Suppressor macrophage treated with lipopolysaccharide for 1 hour (primary cell): ENCODE measurements at regions not wholly inside any gene's neighbourhood (a gene's known extent, or its start where the extent isn't known, plus 50 kb on each side); places are given as distances from the start of the nearest gene placed in this dataset.
"Not testable (repeated sequence)": the region's sequence is repeated elsewhere in the genome, so short reads cannot be mapped to it uniquely, and the experiment has no call there.

Experiments used
- DNase-seq, 3 donors: peaks; one replicate each; pipeline ENCODE4 v3.0.0-alpha.2; 2020 to 2022

DNA sequence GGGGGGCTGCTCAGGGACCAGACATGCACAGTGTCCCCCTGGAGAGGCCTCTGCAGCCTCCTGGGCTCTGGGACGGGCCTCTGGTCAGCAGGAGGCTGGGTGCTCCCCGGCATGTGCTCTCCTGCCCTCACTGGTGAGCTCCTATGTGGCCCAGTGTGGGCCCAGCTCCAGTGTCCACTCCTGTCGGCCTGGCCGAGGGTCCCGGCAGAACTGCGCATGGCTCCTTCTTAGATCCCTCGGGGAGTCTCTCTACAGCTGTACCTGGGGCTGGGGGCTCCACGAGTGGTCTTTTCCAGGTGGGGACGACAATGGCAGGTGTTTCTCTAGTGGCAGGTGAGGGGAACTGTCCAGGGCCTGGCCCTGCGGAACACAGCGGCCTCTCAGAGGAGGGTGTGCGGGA, 367.3 kb downstream of the TMEM121 start:
- DNase-seq: not testable (repeated sequence)

DNA sequence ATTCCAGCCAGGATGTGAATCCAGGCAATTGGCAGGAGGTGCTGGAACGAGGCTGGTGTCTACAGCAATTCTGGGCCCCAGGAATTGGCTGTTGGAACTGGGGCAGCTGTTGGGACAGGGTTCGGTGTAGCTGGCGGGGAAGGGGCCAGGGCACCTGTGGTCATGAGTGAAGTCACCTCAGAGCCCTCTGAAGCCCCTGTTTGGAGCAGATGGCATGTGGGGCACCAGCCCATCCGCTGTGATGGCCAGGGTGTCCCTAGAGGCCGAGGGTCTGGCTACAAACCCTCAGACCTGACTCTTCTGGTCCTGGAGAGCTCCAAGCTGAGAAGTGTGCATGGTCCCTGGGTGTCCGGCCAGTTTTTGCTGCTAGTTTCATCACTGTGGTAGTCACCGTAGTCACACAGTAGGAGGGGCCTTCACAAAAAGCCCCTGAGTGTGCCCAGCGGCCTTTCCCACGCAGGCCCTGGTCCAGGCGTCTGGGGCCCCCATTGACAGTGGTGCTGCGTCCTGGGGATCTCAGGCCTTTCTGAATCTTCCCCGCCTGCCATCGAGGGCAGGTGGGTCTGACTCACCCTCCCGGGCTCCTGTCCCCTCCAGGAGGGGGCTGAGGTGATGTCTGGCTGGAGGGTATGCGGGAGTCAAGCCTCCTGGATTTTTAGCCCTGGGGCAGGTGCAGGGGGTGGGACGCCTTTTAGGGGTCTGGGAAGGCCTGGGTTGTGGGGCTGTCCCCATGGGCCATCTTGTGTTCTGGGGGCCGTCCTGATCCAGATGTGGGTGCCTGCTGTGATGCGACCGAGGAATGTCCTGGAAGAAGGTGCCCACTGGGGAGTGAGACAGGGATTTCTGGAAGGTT, 368.0 kb downstream of the TMEM121 start:
- no peak for DNase-seq

DNA sequence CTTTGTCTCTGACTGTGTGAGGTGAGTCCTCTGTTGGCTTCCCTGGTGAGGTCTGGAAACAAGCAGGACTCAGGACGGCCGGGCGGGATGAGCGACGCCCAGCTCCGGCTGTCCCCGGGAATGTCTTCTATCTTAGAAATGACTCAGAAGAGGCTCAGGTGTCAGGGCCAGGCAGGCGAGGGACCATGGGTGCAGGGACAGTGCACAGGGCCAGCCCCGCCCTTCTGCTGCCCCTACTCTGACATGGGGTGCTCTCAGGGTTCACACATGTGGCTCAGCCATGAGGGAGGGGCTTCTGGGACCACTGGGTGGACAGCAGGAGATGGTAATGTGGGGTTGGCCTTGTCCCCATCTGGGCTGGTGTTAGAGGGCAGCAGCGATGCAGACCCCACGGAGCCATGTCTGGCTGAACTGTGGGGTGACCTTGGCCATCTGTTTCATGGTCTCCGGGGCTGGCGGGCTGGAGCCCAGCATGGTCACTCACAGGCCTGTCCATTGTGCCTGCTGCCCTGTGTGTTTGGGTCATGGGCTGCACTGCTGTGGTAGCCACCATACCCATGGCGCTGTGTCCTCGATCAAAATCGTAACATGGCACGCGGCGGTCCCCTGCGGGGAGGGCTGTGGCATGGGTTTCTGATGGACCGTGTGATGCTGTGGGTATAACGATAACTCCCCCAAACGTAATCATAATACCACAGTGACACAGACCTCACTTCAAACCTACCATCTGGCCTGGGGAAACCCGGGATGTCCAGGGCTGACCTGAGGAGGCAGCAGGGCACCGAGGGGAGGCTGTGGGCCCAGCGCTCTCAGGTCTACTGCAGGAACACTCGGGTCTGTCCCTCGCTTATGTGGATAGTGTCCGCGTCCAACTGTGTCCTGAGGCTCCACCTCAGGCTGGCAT, 368.8 kb downstream of the TMEM121 start:
- no peak for DNase-seq

DNA sequence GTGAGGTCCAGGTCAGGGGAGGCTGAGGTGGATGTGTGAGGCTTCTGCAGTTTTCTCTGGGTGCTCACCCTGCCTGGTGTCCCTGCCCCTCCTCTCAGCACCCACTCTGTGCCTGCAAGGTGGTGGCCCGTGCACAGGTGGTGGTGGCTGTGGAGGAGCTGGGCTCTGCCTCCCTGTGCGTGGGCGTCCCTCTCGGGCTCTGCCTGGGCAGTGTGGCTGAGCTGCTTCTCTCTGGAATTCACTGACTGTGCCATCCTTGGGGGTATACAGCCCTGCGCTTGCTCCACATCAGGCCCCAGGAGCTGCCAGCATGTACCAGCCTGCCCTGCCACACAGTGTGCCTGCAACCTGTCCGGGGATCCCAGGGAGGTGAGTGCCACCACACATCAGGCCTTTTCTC, 369.8 kb downstream of the TMEM121 start:
- DNase-seq: not testable (repeated sequence)

DNA sequence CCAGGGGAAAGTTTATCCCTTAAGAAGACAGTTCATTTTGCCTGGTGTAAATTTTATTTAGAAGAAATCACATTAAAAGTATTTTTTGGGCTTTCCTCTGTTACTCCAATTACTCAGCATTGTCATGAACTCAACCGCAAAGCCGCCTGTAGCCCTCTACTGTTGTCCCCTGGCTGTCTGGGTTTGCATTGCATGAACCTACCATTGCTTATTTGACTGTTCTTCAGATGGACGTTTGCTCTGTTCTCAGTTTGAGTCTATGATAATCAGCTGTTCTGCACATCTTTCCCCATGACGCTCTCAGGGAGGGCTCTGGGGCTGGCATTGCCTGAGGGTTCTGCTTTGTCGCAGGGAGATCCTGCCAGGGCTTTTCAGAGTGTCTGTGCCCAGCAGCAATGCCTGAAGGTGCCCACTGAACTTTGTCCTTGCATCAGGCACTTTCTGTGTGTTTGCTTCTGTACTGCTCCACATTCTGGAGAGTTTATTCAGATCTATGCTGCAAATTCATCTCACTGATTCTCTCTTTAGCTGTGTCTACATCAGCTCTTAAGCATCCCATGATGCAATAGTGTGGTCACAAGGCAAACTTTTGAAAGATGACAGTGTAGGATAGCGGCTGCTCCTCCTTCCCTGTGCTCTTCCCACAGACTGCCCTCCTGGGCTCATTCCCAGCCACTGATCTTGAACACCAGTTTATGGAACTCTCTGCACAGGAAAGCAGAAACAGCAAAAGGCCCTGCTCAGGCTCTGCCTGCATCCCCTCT, 370.8 kb downstream of the TMEM121 start:
- not testable (repeated sequence) for DNase-seq

DNA sequence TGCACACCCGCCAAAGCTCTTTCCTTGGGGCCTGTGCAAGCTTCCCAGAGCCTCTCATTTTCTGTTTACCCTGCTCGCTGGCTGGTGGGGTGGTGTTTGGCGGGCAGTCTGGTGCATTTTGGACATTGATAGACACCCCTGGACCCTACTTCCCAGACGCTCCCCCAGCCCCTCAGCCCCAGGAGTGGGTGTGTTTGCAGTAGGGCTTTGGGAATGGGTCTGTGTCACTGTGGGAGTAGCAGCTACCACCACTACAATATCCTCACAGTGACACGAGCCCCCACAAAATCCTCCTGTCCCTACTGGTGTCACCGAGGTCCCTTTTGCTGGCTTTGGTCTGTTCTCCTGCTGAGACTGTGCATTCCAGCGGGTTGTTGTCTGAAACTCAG, 371.3 kb downstream of the TMEM121 start:
- DNase-seq: no peak

DNA sequence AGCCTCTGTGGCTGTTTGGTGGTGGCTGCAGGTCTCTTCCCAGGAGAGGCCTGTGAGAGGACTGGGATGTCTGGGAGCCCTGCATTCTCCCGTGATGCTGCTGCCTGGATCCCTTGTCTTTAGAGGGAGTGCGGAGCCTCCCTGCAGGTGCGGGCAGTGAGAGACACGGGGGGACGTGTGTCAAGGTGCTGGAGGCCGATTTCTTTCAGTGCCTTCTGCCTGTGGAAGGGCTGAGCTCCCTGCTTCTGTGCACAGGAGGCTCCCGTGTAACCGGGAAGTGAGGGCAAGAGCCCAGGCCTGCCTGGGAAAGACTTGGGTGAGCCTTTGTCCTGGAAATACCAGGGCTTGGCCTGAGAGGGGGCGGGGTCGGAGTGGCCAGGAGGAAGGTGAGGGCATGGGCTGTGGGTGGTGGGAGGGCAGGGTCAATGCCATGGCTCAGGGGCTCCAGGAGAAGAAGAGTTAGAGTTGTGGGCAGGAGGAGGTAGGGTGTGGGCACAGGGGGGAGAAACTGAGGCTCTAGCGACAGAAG, 372.2 kb downstream of the TMEM121 start:
- no peak for DNase-seq

DNA sequence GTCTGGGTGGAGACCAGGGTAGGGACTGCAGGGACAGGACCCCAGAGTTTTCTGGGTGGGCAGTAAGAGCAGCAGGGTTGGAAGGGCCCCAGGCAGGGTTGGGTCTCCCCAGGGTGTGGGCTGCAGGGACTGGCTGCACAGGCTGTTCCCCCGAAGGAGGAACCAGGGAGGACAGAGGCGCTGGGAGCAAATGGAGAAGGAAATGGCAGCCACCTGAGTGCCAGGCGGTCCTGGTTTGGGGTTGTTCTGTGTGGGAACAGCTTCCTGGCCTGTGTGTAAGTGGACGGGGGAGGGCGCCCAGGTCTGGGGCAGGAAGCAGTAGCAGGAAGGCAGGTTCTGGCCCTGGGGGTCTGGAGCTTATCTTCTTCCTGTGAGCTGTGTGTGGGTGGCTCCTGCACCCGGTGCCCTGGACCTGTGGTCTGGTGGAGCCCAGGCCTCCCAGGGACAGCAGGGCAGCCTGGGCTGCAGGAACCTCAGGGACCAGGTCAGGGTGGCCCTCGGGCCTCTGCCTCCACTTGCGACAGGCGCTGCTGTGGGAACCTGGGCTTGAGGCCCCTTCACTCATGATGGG, 372.8 kb downstream of the TMEM121 start:
- no peak for DNase-seq

DNA sequence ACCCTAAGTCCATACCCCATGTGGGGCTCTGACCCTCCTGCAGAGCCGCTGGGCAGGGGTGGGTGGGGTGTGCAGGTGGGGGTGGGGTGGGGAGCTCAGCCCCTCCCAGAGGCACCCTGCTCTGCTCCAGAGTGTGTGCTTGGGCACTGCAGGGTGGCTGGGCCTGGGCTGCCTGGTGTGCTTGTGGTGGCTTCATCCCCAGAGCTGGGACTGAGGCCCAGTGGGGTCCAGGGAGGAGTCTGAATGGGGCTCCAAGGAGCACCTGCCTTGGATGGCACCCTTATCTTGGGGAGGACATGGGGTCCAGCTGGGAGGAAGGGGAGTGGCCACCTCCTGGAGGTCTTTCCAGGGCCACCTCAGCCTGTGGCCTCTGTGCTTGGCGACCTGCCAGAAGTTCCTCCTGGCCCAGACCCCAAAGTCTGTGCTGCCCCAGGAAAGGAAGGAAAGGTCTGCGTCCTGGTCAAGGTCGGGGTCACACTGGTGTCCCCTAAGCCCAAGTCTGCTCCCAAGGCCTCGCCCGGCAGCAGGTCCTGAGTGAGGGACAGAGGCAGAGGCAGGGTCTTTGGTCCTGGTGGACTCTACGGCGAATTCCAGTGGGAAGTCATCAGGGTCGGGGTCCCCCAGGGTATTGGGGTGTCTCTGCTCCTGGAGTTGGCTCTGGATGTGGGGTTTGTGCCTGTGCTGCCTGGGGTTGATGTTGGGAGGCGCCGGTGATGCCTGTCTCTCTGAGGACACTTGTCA, 373.4 kb downstream of the TMEM121 start:
- DNase-seq: no peak

DNA sequence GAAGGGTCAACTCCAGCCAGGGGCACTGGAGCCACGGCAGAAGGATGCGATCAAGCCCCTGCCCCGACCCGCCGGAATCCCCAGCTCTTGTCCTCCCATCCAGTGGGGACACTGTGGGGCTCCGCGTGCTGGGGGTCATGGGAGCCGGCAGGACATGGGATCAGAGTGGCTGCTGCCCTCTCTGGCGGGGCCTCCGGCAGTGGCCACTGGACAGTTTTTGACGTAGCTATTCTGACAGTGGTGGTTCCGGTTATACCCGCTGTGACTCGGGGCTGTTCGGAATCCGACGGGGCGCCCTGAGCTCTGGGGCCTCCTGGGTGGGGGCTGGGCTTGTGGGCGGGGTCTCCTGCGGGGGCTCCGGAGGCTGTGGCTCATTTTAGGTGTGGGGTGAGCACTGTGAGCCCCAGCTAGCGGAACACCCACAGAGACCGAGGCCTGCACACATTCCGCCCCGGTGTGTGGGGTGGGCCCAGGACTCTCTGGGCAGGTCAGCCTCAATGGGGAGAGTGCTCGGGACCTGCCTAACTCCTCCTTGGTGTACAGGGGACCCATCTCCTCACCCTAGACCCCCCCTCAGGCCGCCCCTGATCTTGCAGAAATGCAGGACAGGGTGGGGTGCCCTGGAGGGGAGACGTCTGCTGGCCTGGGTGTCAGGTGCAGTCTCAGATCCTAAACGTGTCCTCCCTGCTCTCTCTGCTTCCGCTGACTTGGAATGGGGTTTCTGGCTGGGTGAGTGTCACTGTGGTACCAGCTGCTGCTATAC, 374.2 kb downstream of the TMEM121 start:
- DNase-seq: no peak

DNA sequence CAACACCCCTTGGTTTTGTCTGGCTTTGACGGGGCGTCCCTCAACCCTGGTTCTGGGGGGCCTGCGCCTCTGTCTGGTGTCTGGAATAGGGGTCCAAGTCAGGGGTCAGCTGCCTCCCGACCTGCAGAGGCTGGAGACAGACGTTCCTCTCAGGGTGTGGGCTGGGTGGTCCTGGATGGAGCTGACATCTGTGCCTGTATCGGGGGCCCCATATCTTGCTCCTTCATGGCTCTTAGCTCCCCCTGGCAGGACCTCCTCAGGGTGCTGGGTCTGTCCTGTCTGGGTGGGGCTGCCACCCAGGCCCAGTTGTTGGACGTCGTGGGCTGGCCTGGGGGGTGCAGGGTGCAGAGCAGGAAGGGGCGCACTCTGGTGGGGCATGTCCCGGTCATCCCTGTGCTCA, 374.8 kb downstream of the TMEM121 start:
- no peak for DNase-seq

DNA sequence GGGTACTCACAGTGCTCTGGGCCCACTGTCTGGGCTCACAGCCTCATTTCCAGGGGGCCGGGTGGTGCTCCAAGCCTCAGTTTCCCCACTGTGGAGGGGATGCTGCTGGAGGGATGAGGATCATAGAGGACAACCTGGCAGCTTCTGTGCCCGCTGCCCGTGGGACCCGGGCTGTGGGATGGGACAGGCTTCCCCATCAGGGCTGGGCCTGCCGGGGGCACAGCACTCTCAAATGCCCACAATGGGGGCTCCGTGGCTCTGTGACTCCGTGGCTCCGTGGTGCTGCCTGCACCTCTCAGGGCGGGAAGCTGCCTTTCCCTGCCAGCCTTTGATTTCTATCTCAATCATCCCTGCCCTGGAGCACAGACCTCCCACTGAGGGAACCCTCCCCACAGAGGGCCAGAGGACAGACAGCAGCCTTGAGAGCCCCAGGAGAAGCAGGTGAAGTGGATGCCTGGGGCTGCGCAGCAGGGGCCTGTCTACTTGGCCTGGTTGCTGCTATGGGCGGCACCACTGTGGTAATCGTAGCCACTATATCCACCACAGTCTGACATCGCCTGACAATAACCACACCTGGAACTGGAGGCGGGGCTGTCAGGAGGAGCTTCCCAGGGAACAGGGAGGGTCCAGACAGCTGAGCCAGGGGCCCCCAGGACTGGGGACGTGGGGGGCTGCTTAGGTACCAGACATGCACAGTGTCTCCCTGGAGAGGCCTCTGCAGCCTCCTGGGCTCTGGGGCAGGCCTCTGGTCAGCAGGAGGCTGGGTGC, 375.9 kb downstream of the TMEM121 start:
- DNase-seq: no peak

DNA sequence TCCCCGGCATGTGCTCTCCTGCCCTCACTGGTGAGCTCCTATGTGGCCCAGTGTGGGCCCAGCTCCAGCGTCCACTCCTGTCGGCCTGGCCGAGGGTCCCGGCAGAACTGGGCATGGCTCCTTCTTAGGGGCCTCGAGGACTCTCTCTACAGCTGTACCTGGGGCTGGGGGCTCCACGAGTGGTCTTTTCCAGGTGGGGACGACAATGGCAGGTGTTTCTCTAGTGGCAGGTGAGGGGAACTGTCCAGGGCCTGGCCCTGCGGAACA, 376.4 kb downstream of the TMEM121 start:
- DNase-seq: not testable (repeated sequence)

DNA sequence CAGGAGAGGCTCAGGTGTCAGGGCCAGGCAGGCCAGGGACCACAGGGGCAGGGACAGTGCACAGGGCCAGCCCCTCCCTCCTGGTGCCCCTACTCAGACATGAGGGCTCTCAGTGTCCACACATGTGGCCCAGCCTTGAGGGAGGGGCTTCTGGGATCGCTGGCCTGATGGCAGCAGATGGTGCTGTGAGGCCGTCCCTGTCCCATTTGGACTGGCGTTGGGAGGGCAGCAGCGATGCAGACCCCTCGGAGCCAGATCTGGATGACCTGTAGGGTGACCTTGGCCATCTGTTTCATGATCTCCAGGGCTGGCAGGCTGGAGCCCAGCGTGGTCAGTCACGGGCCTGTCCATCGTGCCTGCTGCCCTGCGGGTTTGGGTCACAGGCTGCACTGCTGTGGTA, 377.6 kb downstream of the TMEM121 start:
- no peak for DNase-seq

DNA sequence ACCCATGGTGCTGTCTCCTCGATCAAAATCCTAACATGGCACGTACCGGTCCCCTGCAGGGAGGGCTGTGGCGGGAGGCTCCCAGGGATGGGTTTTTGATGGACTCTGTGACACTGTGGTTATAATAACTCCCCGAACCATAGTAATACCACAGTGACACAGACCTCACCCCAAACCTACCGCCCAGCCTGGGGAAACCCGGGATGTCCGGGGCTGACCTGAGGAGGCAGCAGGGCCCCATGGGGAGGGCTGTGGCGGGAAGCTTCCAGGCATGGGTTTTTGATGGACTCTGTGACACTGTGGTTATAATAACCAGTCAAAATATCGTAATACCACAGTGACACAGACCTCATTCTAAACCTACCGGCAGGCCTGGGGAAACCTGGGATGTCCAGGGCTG, 378.0 kb downstream of the TMEM121 start:
- no peak for DNase-seq

DNA sequence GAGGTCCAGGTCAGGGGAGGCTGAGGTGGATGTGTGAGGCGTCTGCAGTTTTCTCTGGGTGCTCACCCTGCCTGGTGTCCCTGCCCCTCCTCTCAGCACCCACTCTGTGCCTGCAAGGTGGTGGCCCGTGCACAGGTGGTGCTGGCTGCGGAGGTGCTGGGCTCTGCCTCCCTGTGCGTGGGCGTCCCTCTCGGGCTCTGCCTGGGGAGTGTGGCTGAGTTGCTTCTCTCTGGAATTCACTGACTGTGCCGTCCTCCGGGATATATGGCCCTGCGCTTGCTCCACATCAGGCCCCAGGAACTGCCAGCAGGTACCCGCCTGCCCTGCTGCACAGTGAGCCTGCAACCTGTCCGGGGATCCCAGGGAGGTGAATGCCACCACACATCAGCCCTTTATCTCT, 379.1 kb downstream of the TMEM121 start:
- no peak for DNase-seq

DNA sequence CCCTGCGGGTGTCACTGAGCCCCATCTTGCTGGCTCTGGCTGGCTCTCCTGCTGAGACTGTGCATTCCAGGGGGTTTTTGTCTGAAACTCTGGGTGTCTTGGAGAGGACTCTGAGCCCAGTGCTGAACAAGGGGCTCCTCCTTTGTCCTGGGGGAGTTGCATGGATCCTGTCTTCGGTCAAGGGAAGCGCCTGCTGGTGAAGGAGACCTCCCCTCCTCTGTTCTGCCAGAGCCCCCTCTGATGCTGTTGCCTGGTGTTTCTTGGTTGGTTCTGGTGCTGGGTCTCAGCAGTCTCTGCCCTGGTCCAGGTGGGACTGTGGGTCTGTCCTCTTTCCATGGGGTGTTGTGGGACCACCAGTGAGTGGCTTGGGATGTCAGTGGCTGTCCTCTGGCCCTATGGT, 380.9 kb downstream of the TMEM121 start:
- no peak for DNase-seq

DNA sequence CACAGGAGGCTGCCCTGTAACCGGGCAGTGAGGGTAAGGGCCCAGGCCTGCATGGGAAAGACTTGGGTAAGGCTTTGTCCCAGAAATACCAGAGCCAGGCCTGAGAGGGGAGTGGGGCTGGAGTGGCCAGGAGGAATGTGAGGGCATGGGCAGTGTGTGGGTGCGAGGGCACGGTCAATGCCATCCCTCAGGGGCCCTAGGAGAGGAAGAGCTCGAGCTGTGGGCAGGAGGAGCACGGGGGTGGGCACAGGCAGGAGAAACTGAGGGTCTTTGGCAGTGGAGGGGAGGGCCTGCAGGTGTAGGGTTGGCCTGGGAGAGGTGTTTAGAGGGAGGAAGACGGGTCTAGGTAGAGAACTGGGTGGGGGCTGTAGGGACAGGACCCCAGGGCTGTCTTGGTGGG, 381.6 kb downstream of the TMEM121 start:
- no peak for DNase-seq

DNA sequence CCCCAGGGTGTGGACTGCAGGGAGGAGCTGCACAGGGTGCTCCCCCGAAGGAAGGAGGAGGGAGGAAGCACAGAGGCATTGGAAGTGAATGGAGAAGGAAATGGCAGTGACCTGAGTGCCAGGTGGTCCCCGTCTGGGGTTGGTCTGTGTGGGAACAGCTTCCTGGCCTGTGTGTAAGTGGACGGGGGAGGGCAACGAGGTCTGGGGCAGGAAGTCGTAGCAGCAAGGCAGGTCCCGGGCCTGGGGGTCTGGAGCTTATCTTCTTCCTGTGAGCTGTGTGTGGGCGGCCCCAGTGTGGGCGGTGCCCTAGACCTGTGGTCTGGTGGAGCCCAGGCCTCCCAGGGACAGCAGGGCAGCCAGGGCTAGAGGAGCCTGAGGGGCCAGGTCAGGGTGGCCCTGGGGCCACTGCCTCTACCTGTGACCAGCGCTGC, 382.1 kb downstream of the TMEM121 start:
- DNase-seq: no peak

DNA sequence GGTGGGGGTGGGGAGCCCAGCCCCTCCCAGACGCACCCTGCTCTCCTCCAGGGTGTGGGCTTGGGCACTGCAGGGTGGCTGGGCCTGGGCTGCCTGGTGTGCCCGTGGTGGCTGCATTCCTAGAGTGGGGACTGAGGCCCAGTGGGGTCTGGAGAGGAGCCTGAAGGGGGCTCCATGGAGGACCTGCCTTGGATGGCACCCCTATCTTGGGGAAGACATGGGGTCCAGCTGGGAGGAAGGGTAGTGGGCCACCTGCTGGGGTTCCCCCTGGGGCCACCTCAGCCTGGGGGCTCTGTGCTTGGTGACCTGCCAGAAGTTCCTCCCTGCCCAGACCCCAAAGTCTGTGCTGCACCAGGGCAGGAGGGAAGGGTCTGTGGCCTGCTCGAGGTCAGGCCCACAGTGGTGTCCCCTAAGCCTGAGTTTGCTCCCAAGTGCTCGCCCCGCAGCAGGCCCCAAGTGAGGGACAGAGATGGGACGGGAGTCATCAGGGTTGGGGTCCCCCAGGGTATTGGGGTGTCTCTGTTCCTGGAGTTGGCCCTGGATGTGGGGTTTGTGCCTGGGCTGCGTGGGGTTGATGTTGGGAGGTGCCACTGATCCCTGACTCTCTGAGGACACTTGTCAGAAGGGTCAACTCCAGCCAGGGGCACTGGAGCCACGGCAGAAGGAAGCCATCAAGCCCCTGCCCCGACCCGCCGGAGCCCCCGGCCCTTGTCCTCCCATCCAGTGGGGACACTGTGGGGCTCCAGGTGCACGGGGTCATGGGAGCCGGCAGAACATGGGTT, 382.9 kb downstream of the TMEM121 start:
- no peak for DNase-seq
